ENCODE measurements at regions not wholly inside any gene's neighbourhood (a gene's known extent, or its start where the extent isn't known, plus 50 kb on each side); places are given as distances from the start of the nearest gene placed in this dataset.

DNA sequence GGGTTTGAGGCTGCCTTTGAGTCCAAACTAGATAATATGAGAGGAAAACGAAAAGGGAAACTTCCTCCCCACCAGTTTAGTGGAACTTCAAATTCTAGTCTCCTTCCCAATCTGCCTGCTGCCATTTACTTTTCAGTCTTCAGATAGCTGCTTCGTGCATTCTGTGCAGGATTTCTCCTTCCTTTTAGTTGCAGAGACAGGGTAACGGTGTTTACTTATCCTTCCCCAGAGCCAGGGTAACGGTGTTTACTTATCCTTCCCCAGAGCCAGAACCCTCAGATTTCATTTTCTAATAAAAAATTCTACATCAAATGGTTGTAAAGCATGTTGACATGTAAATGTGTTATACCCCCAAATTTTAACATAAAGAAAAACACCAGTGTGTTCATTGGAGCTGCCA lies 282.6 kb downstream of the VPS13C start:
- TF ChIP-seq, protein P1, sequence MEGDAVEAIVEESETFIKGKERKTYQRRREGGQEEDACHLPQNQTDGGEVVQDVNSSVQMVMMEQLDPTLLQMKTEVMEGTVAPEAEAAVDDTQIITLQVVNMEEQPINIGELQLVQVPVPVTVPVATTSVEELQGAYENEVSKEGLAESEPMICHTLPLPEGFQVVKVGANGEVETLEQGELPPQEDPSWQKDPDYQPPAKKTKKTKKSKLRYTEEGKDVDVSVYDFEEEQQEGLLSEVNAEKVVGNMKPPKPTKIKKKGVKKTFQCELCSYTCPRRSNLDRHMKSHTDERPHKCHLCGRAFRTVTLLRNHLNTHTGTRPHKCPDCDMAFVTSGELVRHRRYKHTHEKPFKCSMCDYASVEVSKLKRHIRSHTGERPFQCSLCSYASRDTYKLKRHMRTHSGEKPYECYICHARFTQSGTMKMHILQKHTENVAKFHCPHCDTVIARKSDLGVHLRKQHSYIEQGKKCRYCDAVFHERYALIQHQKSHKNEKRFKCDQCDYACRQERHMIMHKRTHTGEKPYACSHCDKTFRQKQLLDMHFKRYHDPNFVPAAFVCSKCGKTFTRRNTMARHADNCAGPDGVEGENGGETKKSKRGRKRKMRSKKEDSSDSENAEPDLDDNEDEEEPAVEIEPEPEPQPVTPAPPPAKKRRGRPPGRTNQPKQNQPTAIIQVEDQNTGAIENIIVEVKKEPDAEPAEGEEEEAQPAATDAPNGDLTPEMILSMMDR (IDR thresholded peaks at IDR 0.05; ENCODE audit: insufficient read depth, low read length, severe bottlenecking) = no peak
- Histone ChIP-seq H3K27me3 (ENCODE audit: control insufficient read depth, insufficient read depth, low read length) (no peaks in the 10 kb centered on the region), H3K4me3 (ENCODE audit: low read depth, low read length) (no peak overlapping the region), H3K36me3 (ENCODE audit: control insufficient read depth, insufficient read depth, low read length) (no peaks in the 10 kb centered on the region)
- DNase-seq (ENCODE audit: low read depth) (no peak), FAIRE-seq (no peak)

DNA sequence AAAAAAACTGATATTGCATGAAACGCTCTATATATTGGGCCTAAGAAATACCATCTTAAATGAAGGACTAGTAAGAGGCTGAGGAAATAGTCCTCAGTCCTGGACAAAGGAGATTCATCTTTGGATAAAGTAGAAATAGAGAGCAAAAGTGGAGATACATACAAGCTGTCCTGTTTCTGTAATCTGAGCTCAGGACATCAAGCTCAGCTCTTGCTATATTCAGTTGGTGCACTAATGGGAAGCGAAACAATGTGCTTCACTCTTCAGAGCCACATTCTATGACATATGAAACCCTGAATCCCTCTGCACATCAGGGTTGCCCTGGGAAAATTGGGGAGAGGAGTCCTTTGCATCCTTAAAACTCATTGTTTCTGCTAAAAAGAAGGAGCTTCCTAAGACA lies 290.7 kb downstream of the VPS13C start:
- TF ChIP-seq, protein P1 (IDR thresholded peaks at IDR 0.05; ENCODE audit: insufficient read depth, low read length, severe bottlenecking) = no peak
- no peak for FAIRE-seq
- H3K4me3 ChIP-seq (ENCODE audit: low read depth, low read length) = no peak overlapping the region
- H3K36me3 ChIP-seq (ENCODE audit: control insufficient read depth, insufficient read depth, low read length) = no peaks in the 10 kb centered on the region
- no peak for DNase-seq (ENCODE audit: low read depth)
- H3K27me3 ChIP-seq (ENCODE audit: control insufficient read depth, insufficient read depth, low read length) = peaks cover 2% of the 10 kb centered on the region

GRCh38 chr15:61768131-61768530 lies 292.1 kb downstream of the VPS13C start:
- Histone ChIP-seq H3K4me3 (ENCODE audit: low read depth, low read length) (no peak overlapping the region), H3K36me3 (ENCODE audit: control insufficient read depth, insufficient read depth, low read length) (no peaks in the 10 kb centered on the region), H3K27me3 (ENCODE audit: control insufficient read depth, insufficient read depth, low read length) (peaks cover 2% of the 10 kb centered on the region)
- FAIRE-seq = no peak
- DNase-seq (ENCODE audit: low read depth) = peak; percentile 16
- TF ChIP-seq, protein P1 (IDR thresholded peaks at IDR 0.05; ENCODE audit: insufficient read depth, low read length, severe bottlenecking) = no peak

- Histone ChIP-seq H3K36me3 (ENCODE audit: control insufficient read depth, insufficient read depth, low read length) (no peaks in the 10 kb centered on the region), H3K4me3 (ENCODE audit: low read depth, low read length) (no peak overlapping the region), H3K27me3 (ENCODE audit: control insufficient read depth, insufficient read depth, low read length) (peaks cover 2% of the 10 kb centered on the region)
- TF ChIP-seq, protein P1 (IDR thresholded peaks at IDR 0.05; ENCODE audit: insufficient read depth, low read length, severe bottlenecking) = no peak
- FAIRE-seq (no peak), DNase-seq (ENCODE audit: low read depth) (no peak)
These were observed 295.3 kb downstream of the VPS13C start for GRCh38 chr15:61764981-61765380.

- no peaks in the 10 kb centered on the region for H3K36me3 ChIP-seq (ENCODE audit: control insufficient read depth, insufficient read depth, low read length)
- FAIRE-seq = no peak
- H3K4me3 ChIP-seq (ENCODE audit: low read depth, low read length) = no peak overlapping the region
- peaks cover 2% of the 10 kb centered on the region for H3K27me3 ChIP-seq (ENCODE audit: control insufficient read depth, insufficient read depth, low read length)
- peak; percentile 13 for DNase-seq (ENCODE audit: low read depth)
- TF ChIP-seq, protein P1 (IDR thresholded peaks at IDR 0.05; ENCODE audit: insufficient read depth, low read length, severe bottlenecking) = no peak
These were observed 296.1 kb downstream of the VPS13C start for GRCh38 chr15:61764141-61764540.

DNA sequence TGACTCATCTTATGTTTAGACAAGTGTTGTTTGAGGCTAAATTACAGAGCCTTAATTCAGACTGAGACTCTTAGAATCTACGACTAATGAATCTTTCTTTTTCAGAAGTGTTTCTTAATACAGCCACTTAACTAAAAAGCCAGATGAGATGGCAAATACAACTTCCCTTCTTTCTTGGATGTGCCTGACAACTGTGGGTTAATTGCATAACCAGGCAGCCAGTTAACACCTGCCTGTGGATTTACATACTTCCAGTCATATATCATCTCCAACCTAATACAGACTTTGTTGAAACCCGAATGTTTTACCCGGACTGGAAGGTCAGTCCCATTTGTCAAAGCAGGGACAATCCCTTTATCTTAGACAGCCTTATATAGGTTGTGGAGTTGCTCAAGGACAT lies 297.6 kb downstream of the VPS13C start:
- H3K27me3 ChIP-seq (ENCODE audit: control insufficient read depth, insufficient read depth, low read length) = peaks cover 2% of the 10 kb centered on the region
- peak; percentile 87 for FAIRE-seq
- H3K4me3 ChIP-seq (ENCODE audit: low read depth, low read length) = no peak overlapping the region
- TF ChIP-seq, protein P1 (IDR thresholded peaks at IDR 0.05; ENCODE audit: insufficient read depth, low read length, severe bottlenecking) = no peak
- no peaks in the 10 kb centered on the region for H3K36me3 ChIP-seq (ENCODE audit: control insufficient read depth, insufficient read depth, low read length)
- DNase-seq (ENCODE audit: low read depth) = peak; percentile 29

Data from bronchial epithelial cell (primary cell).